K562 (cell line): ENCODE measurements at regions not wholly inside any gene's neighbourhood (a gene's known extent, or its start where the extent isn't known, plus 50 kb on each side); places are given as distances from the start of the nearest gene placed in this dataset.

Source experiments
- ATAC-seq: fragments of 200-7000 bp; cut with Tn5 transposase; 3 replicates; pipeline ENCODE4 v1.9.1; 2020; ENCODE audit warnings: moderate library complexity
- BruUV-seq: library from RNA; stranded (reverse); fragments of 400-500 nt; replicated peaks from 2 replicates; lab custom pipeline; 2021; lab: Mats Ljungman, UMichigan
- CTCF ChIA-PET: fragments of 300-600 bp; formaldehyde crosslinking; extraction: SDS; loops from one replicate; lab custom pipeline; 2021; ENCODE audit warnings: low intra/inter-chr PET ratio; lab: Yijun Ruan, JAX
- POLR2A ChIA-PET: fragments of 300-600, 350-650 bp; sonication (Branson Sonifier 250); formaldehyde crosslinking; extraction: SDS; loops from one replicate; lab custom pipeline; 2021; ENCODE audit warnings: antibody characterized with exemption, inconsistent platforms; lab: Yijun Ruan, JAX
- DNase-seq, 4 experiments: peaks; one replicate each; pipeline versions ENCODE4 v3.0.0 to v3.0.0-alpha.2; 2011 to 2018; ENCODE audit warnings: low spot score in 3 of 4, mixed read lengths in 3 of 4; ENCODE audit errors: extremely low read depth in 1 of 4
- FAIRE-seq: peaks from 2 replicates; lab custom pipeline; 2011; peaks lifted over from hg19 to GRCh38; lab: Jason Lieb, UNC
- H2AFZ ChIP-seq: 2 replicates; pipeline ENCODE4 v1.6.0; 2011; ENCODE audit warnings: low read depth, low read length, control low read depth, inconsistent platforms
- H3K27ac ChIP-seq: fragments of 200-600 bp; 3 replicates; pipeline ENCODE4 v1.8.0; 2011; ENCODE audit warnings: low read depth, mild to moderate bottlenecking, control low read depth, inconsistent platforms, low read length, moderate library complexity, mixed read lengths; ENCODE audit errors: extremely low read depth
- H3K27me3 ChIP-seq, 2 experiments: fragments of 300-600 bp in 1 of 2; 2 replicates in 1 of 2; 3 replicates in 1 of 2; pipeline versions ENCODE4 v1.6.0 to v1.8.0; 2011; ENCODE audit warnings: inconsistent platforms in 2 of 2, low read length in 2 of 2, mild to moderate bottlenecking in 1 of 2, mixed read lengths in 1 of 2, moderate library complexity in 1 of 2; ENCODE audit not compliant: control insufficient read depth in 2 of 2, insufficient read depth in 2 of 2
- H3K36me3 ChIP-seq: fragments of 300-600 bp; 3 replicates; pipeline ENCODE4 v1.8.0; 2011; ENCODE audit warnings: mild to moderate bottlenecking, low read length, inconsistent platforms; ENCODE audit not compliant: control insufficient read depth, insufficient read depth
- H3K4me1 ChIP-seq, 2 experiments: fragments of 200-600 bp in 1 of 2; replicated peaks in 1 of 2; 2 replicates in 1 of 2; 3 replicates in 1 of 2; pipeline versions ENCODE4 v1.5.1 to v1.8.0; 2011; ENCODE audit warnings: inconsistent platforms in 2 of 2, low read length in 2 of 2, mild to moderate bottlenecking in 1 of 2, mixed read lengths in 1 of 2, moderate library complexity in 1 of 2; ENCODE audit not compliant: control insufficient read depth in 2 of 2, insufficient read depth in 2 of 2
- H3K4me2 ChIP-seq: 2 replicates; pipeline ENCODE4 v1.6.1; 2011; ENCODE audit warnings: low read length, control low read depth, inconsistent platforms, mixed read lengths; ENCODE audit not compliant: insufficient read depth
- H3K4me3 ChIP-seq: fragments of 200-600 bp; sonication (generic), shearing (Covaris generic); 2 replicates; pipeline ENCODE4 v1.5.1; 2016; ENCODE audit warnings: control low read depth, inconsistent platforms
- H3K79me2 ChIP-seq: fragments of 200-600 bp; 3 replicates; pipeline ENCODE4 v1.8.0; 2011; ENCODE audit warnings: low read length, inconsistent platforms; ENCODE audit not compliant: control insufficient read depth, insufficient read depth
- H3K9ac ChIP-seq, 2 experiments: 2 replicates each; pipeline versions ENCODE4 v1.6.0 to v1.6.1; 2011; ENCODE audit warnings: low read depth in 2 of 2, low read length in 2 of 2, control low read depth in 1 of 2, inconsistent platforms in 1 of 2, mild to moderate bottlenecking in 1 of 2, mixed read lengths in 1 of 2; ENCODE audit not compliant: insufficient read depth in 1 of 2
- H3K9me1 ChIP-seq: one replicate; pipeline ENCODE4 v1.6.0; 2011; ENCODE audit warnings: inconsistent platforms, mild to moderate bottlenecking, low read length, moderate library complexity; ENCODE audit not compliant: control insufficient read depth, insufficient read depth
- H3K9me3 ChIP-seq: replicated peaks from 2 replicates; pipeline ENCODE4 v1.5.1; 2011; ENCODE audit warnings: low read depth, low read length, inconsistent platforms; ENCODE audit not compliant: control insufficient read depth, insufficient read depth
- H4K20me1 ChIP-seq: replicated peaks from 2 replicates; pipeline ENCODE4 v1.6.1; 2011; ENCODE audit warnings: low read length, inconsistent platforms, mixed read lengths; ENCODE audit not compliant: control insufficient read depth, insufficient read depth
- CREM ChIP-seq: IDR thresholded peaks from 2 replicates; pipeline ENCODE4 v1.6.1; 2014; ENCODE audit warnings: antibody characterized with exemption, low read depth
- FOSL1 ChIP-seq: fragments of 200-800 bp; sonication (Bioruptor generic); conservative IDR thresholded peaks from 2 replicates; pipeline ENCODE4 v1.6.1; 2016; ENCODE audit warnings: missing genetic modification characterization, missing compliant biosample characterization
- JUN ChIP-seq, 2 experiments: sonication (generic) in 1 of 2; formaldehyde crosslinking in 1 of 2; IDR thresholded peaks; 2 replicates each; pipeline versions ENCODE4 v1.6.1 to v1.8.0; 2012 to 2022; ENCODE audit warnings: borderline replicate concordance in 2 of 2, mild to moderate bottlenecking in 2 of 2, improper control_type of control experiment in 1 of 2, low read depth in 1 of 2, low read length in 1 of 2, missing genetic modification reagents in 1 of 2
- PML ChIP-seq: IDR thresholded peaks from 2 replicates; pipeline ENCODE4 v1.6.1; 2012; ENCODE audit warnings: low read length, inconsistent platforms
- SPI1 ChIP-seq: IDR thresholded peaks from 2 replicates; pipeline ENCODE4 v1.6.1; 2011; ENCODE audit warnings: low read depth, low read length, control low read depth, borderline replicate concordance
- THRAP3 ChIP-seq: fragments of 450-650 bp; IDR thresholded peaks from 2 replicates; pipeline ENCODE4 v1.6.1; 2016; ENCODE audit warnings: mild to moderate bottlenecking, inconsistent platforms, borderline replicate concordance
- TRIM25 ChIP-seq: fragments of 450-650 bp; IDR thresholded peaks from 2 replicates; pipeline ENCODE4 v1.7.0; 2016; ENCODE audit warnings: borderline replicate concordance
- ZNF57 ChIP-seq: fragments of 450-650 bp; formaldehyde crosslinking; IDR thresholded peaks from 2 replicates; pipeline ENCODE4 v1.4.0; 2020; ENCODE audit warnings: mild to moderate bottlenecking, moderate library complexity
- ZNF696 ChIP-seq: fragments of 250-450 bp; sonication (Bioruptor Pico); conservative IDR thresholded peaks from 2 replicates; pipeline ENCODE4 v1.4.0; 2020; ENCODE audit warnings: mild to moderate bottlenecking, moderate library complexity
- WGBS: fragments of 100-300 bp; shearing (Covaris generic); methylation state at CpG from one replicate; pipeline ENCODE4 v1.1.6; 2016; ENCODE audit warnings: low coverage, mixed read lengths; ENCODE audit not compliant: insufficient coverage; ENCODE audit errors: missing lambda C conversion rate; 5-methylcytosine and 5-hydroxymethylcytosine counted together
- in situ Hi-C: fragments of 300-500 bp; cut with MboI; formaldehyde crosslinking; loops from 4 replicates; pipeline ENCODE4 v1.15.0; 2018; ENCODE audit warnings: inconsistent platforms, mixed read lengths
- intact Hi-C: fragments of 100-400 bp; cut with micrococcal nuclease; formaldehyde crosslinking; loops from 2 replicates; pipeline ENCODE4 v1.14.2; 2022

- Histone ChIP-seq H3K79me2 (no peaks in the 10 kb centered on the region), H3K9me3 (no peaks in the 10 kb centered on the region), H2AFZ (no peak overlapping the region), H3K9ac (no peak overlapping the region), H3K4me1 (no peaks in the 10 kb centered on the region), H4K20me1 (no peaks in the 10 kb centered on the region), H3K4me3 (no peak overlapping the region), H3K27me3 (no peaks in the 10 kb centered on the region), H3K36me3 (no peaks in the 10 kb centered on the region), H3K4me2 (no peak overlapping the region), H3K9me1 (no peaks in the 10 kb centered on the region), H3K27ac (no peak overlapping the region)
- in situ Hi-C loops (no loop called here), intact Hi-C loops (no loop called here)
- DNase-seq = no peak
- BruUV-seq = no TSS peak
- FAIRE-seq = no peak
- 0% methylated on average over 4 of the region's 4 CpGs for WGBS
- TF ChIP-seq JUN (IDR thresholded peaks at IDR 0.05; ENCODE audit: borderline replicate concordance, low read depth, low read length) (no peak), JUN (CRISPR knock-in tag; IDR thresholded peaks at IDR 0.05; ENCODE audit: borderline replicate concordance) (no peak), ZNF57 (CRISPR knock-in tag) (no peak), ZNF696 (CRISPR knock-in tag) (no peak), CREM (no peak), PML (no peak), FOSL1 (tag) (no peak), SPI1 (no peak), THRAP3 (no peak), TRIM25 (no peak)
- ATAC-seq = no peak
- ChIA-PET CTCF (no interaction called here), POLR2A (interaction anchor here (0.5 kb wide), 1 partner anchor 36 kb away, joined by 4 read pairs; no protein-coding TSS in a partner anchor)
These were observed 495.6 kb upstream of the ZFP42 start for GRCh38 chr4:187499956-187500355.
